Cardiac muscle cell (in vitro differentiated cells and primary cell): ENCODE measurements at regions not wholly inside any gene's neighbourhood (a gene's known extent, or its start where the extent isn't known, plus 50 kb on each side); places are given as distances from the start of the nearest gene placed in this dataset.

Experiments used
- DNase-seq, 2 donors: peaks; one replicate each; pipeline versions ENCODE4 v3.0.0 to v3.0.0-alpha.2; 2010 to 2017; ENCODE audit warnings: low read depth in 1 of 2, low spot score in 1 of 2
- H3K27ac ChIP-seq: fragments of 200-600 bp; sonication (generic); 2 replicates; pipeline ENCODE4 v1.5.1; 2016
- H3K27me3 ChIP-seq: fragments of 200-600 bp; sonication (generic); 2 replicates; pipeline ENCODE4 v1.6.0; 2016; ENCODE audit warnings: control low read depth
- H3K36me3 ChIP-seq: fragments of 200-600 bp; sonication (generic); 2 replicates; pipeline ENCODE4 v1.5.1; 2016; ENCODE audit warnings: control low read depth
- H3K4me1 ChIP-seq: fragments of 200-600 bp; sonication (generic); 2 replicates; pipeline ENCODE4 v1.8.1; 2017; ENCODE audit warnings: low read depth, mild to moderate bottlenecking, mixed run types
- H3K4me3 ChIP-seq: fragments of 200-600 bp; sonication (generic); 2 replicates; pipeline ENCODE4 v1.5.1; 2016; ENCODE audit warnings: mild to moderate bottlenecking
- H3K9me3 ChIP-seq: fragments of 200-600 bp; sonication (generic); 2 replicates; pipeline ENCODE4 v1.5.1; 2017; ENCODE audit warnings: low read depth, mild to moderate bottlenecking, control low read depth
- TF ChIP-seq, protein P1 (sequence below): IDR thresholded peaks from 2 replicates; pipeline ENCODE4 v1.5.1; 2012; ENCODE audit warnings: low read depth, mild to moderate bottlenecking, low read length

DNA sequence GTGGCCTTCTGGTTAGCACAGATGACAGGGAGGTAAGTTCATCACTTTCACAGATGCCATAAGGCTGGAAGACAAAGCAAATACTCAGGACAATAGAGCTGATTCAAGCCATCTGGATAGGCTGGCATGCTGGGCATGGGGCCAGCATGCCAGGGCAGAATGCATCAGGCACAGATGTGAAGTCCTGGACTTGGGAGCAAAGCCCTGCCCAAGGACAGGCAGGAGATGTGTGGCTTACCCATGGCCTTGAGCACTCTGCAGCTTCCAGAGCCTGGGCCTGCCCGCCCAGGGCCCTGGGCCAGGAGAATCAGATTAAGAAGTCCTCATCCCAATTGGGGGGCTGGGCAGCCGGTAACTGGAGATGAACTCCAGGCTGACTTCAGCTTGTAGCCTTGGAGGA is 135.7 kb upstream of the ZC3H12A start:
- Histone ChIP-seq H3K27me3 (no peaks in the 10 kb centered on the region), H3K9me3 (no peaks in the 10 kb centered on the region), H3K36me3 (no peaks in the 10 kb centered on the region), H3K4me1 (no peaks in the 10 kb centered on the region), H3K27ac (no peak overlapping the region), H3K4me3 (no peak overlapping the region)
- DNase-seq = no peak
- TF ChIP-seq, protein P1, sequence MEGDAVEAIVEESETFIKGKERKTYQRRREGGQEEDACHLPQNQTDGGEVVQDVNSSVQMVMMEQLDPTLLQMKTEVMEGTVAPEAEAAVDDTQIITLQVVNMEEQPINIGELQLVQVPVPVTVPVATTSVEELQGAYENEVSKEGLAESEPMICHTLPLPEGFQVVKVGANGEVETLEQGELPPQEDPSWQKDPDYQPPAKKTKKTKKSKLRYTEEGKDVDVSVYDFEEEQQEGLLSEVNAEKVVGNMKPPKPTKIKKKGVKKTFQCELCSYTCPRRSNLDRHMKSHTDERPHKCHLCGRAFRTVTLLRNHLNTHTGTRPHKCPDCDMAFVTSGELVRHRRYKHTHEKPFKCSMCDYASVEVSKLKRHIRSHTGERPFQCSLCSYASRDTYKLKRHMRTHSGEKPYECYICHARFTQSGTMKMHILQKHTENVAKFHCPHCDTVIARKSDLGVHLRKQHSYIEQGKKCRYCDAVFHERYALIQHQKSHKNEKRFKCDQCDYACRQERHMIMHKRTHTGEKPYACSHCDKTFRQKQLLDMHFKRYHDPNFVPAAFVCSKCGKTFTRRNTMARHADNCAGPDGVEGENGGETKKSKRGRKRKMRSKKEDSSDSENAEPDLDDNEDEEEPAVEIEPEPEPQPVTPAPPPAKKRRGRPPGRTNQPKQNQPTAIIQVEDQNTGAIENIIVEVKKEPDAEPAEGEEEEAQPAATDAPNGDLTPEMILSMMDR = no peak

DNA sequence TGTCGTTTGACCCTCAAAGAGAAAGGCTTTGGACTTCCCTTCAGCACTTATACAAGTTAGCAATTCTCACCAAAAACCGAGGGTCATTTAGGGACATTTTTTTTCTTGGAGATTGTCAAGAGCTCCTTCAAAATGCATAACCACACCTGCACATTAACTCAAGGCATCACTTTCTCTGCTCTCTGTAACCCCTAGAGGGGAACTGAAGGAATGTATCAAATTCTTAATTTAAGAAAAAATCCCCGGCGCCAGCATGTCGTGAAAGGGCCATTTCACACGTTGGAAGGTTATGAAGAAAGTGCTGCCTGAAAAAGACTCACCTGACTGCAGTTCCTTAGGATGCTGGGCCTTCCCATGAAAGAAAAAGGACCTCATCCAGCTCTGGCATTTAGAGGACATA is 131.6 kb upstream of the ZC3H12A start:
- TF ChIP-seq, protein P1 = no peak
- DNase-seq = no peak

GRCh38 chr1:37347104-37347649 is 127.2 kb upstream of the ZC3H12A start:
- no peak for DNase-seq

More for the DNA sequence above, 131.6 kb upstream of the ZC3H12A start:
- Histone ChIP-seq H3K36me3 (no peaks in the 10 kb centered on the region), H3K27ac (no peak overlapping the region), H3K9me3 (no peaks in the 10 kb centered on the region), H3K4me3 (no peak overlapping the region), H3K4me1 (no peaks in the 10 kb centered on the region), H3K27me3 (no peaks in the 10 kb centered on the region)

DNA sequence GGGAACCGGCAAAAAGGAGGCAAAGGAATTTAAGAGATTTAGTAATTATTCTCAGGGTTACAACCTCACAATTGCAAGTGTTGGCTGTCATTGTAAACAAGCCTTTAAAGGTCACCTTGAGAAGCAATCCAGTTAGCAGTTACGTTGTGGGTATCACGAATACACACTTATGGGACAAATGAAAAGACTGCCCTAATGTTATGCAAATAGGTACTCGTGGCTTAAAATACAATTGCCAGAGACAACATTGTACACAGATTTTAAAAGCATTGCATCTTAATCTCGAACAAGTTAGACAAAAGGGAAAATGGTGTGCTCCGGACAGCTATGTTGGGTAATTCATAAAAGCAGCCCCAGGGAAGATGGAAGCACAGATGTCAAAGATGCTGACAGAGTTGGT is 120.5 kb upstream of the ZC3H12A start:
- no peaks in the 10 kb centered on the region for H3K9me3 ChIP-seq
- no peaks in the 10 kb centered on the region for H3K4me1 ChIP-seq
- H3K27me3 ChIP-seq = no peaks in the 10 kb centered on the region
- TF ChIP-seq, protein P1 = no peak
- H3K36me3 ChIP-seq = no peaks in the 10 kb centered on the region
- no peak overlapping the region for H3K4me3 ChIP-seq
- no peak for DNase-seq
- H3K27ac ChIP-seq = no peak overlapping the region

More at GRCh38 chr1:37347104-37347649, 127.2 kb upstream of the ZC3H12A start:
- Histone ChIP-seq H3K27ac (no peak overlapping the region), H3K36me3 (no peaks in the 10 kb centered on the region), H3K9me3 (no peaks in the 10 kb centered on the region), H3K4me1 (no peaks in the 10 kb centered on the region), H3K27me3 (no peaks in the 10 kb centered on the region), H3K4me3 (no peak overlapping the region)
- TF ChIP-seq, protein P1 = no peak

- Histone ChIP-seq H3K36me3 (no peaks in the 10 kb centered on the region), H3K4me1 (no peaks in the 10 kb centered on the region), H3K27me3 (no peaks in the 10 kb centered on the region), H3K9me3 (no peaks in the 10 kb centered on the region), H3K4me3 (no peak overlapping the region), H3K27ac (no peak overlapping the region)
- no peak for DNase-seq
- TF ChIP-seq, protein P1 = no peak
These were observed 119.3 kb upstream of the ZC3H12A start for GRCh38 chr1:37354876-37355650.
